Stimulated activated CD8-positive, alpha-beta memory T cell treated with anti-CD3 and anti-CD28 coated beads, Interleukin-4, amount 100 ng/mL, for 4 hours (primary cell): ENCODE measurements at regions not wholly inside any gene's neighbourhood (a gene's known extent, or its start where the extent isn't known, plus 50 kb on each side); places are given as distances from the start of the nearest gene placed in this dataset.
A peak's percentile ranks its signal among the peaks of the same experiment; 100 is the strongest.
"Not testable (repeated sequence)": the region's sequence is repeated elsewhere in the genome, so short reads cannot be mapped to it uniquely, and the experiment has no call there.

Experiments
- DNase-seq, 2 donors: peaks; one replicate each; pipeline ENCODE4 v3.0.0-alpha.2; 2020; ENCODE audit warnings: low read depth in 2 of 2, low spot score in 1 of 2

GRCh38 chr6:150764334-150765066, 101.0 kb upstream of the MTHFD1L start:
- no peak for DNase-seq

GRCh38 chr6:150765067-150765764, 100.3 kb upstream of the MTHFD1L start:
- no peak for DNase-seq

GRCh38 chr6:150766201-150766997, 99.1 kb upstream of the MTHFD1L start:
- no peak for DNase-seq

- DNase-seq = no peak
Observed at GRCh38 chr6:150767161-150767560, 98.3 kb upstream of the MTHFD1L start.

- no peak for DNase-seq
Observed at GRCh38 chr6:150767571-150768018, 97.9 kb upstream of the MTHFD1L start.

GRCh38 chr6:150770637-150771036, 94.9 kb upstream of the MTHFD1L start:
- DNase-seq = no peak

GRCh38 chr6:150773969-150774368, 91.5 kb upstream of the MTHFD1L start:
- DNase-seq = no peak

GRCh38 chr6:150775415-150776203, 89.9 kb upstream of the MTHFD1L start:
- no peak for DNase-seq

GRCh38 chr6:150777736-150778135, 87.8 kb upstream of the MTHFD1L start:
- no peak for DNase-seq

- no peak for DNase-seq
Observed at GRCh38 chr6:150783813-150784212, 81.7 kb upstream of the MTHFD1L start.

- no peak for DNase-seq
Observed at GRCh38 chr6:150787429-150787828, 78.1 kb upstream of the MTHFD1L start.

- DNase-seq = no peak
Observed at GRCh38 chr6:150788089-150788488, 77.4 kb upstream of the MTHFD1L start.

GRCh38 chr6:150789906-150790305, 75.6 kb upstream of the MTHFD1L start:
- DNase-seq = not testable (repeated sequence)

GRCh38 chr6:150791717-150792116, 73.8 kb upstream of the MTHFD1L start:
- DNase-seq = no peak

GRCh38 chr6:150797949-150798348, 67.6 kb upstream of the MTHFD1L start:
- no peak for DNase-seq

- DNase-seq = no peak
Observed at GRCh38 chr6:150799276-150799805, 66.2 kb upstream of the MTHFD1L start.

GRCh38 chr6:150800674-150801314, 64.7 kb upstream of the MTHFD1L start:
- no peak for DNase-seq

- no peak for DNase-seq
Observed at GRCh38 chr6:150806790-150807189, 58.7 kb upstream of the MTHFD1L start.

GRCh38 chr6:150813319-150813992, 52.0 kb upstream of the MTHFD1L start:
- peak in 1 of 2 donors; percentile 14 for DNase-seq

- no peak for DNase-seq
Observed at GRCh38 chr6:150813993-150814359, 51.5 kb upstream of the MTHFD1L start.
